ENCODE measurements at regions not wholly inside any gene's neighbourhood (a gene's known extent, or its start where the extent isn't known, plus 50 kb on each side); places are given as distances from the start of the nearest gene placed in this dataset.

DNA sequence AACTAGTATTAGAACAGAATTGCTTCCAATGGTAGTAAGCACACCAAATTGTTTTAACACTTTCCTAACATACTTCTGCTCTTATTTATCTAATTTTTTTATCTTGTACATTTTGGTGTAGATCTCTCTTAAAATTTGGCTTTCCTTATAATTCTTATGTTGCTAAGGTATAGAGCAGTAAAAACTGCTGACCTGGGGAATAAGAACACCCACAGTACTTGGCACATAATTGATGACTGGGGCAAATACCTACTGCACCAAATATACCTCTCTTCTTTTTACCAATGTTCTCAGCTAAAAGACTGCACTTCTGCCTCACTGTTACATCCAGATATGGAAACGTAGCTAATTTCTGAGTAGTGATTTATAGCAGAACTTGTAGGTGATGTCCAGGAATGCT, 642.2 kb downstream of the LIG4 start:
- TF ChIP-seq POLR2A (IDR thresholded peaks at IDR 0.05) (no peak), CTCF (IDR thresholded peaks at IDR 0.05) (no peak)
